Fibroblast of lung (primary cell): ENCODE measurements at regions not wholly inside any gene's neighbourhood (a gene's known extent, or its start where the extent isn't known, plus 50 kb on each side); places are given as distances from the start of the nearest gene placed in this dataset.

Experiments used
- DNase-seq, 2 donors: peaks; one replicate each; pipeline versions ENCODE4 v3.0.0 to v3.0.0-alpha.2; 2010; ENCODE audit warnings: low read depth in 2 of 2
- H2AFZ ChIP-seq: 2 replicates; pipeline ENCODE4 v1.5.1; 2012; ENCODE audit warnings: low read length, control low read depth, inconsistent platforms
- H3K27ac ChIP-seq: 2 replicates; pipeline ENCODE4 v1.5.1; 2011; ENCODE audit warnings: low read length, control low read depth; ENCODE audit not compliant: insufficient read depth
- H3K27me3 ChIP-seq: 2 replicates; pipeline ENCODE4 v1.5.1; 2011; ENCODE audit warnings: mild to moderate bottlenecking, low read length; ENCODE audit not compliant: control insufficient read depth, insufficient read depth
- H3K36me3 ChIP-seq: 2 replicates; pipeline ENCODE4 v1.5.1; 2011; ENCODE audit warnings: low read length; ENCODE audit not compliant: control insufficient read depth, insufficient read depth
- H3K4me1 ChIP-seq: 2 replicates; pipeline ENCODE4 v1.5.1; 2011; ENCODE audit warnings: low read length; ENCODE audit not compliant: control insufficient read depth, insufficient read depth; ENCODE audit errors: extremely low read depth
- H3K4me2 ChIP-seq: 2 replicates; pipeline ENCODE4 v1.5.1; 2011; ENCODE audit warnings: low read length, control low read depth; ENCODE audit not compliant: insufficient read depth; ENCODE audit errors: extremely low read depth
- H3K4me3 ChIP-seq, 4 experiments: fragments of 200-600 bp in 1 of 4; sonication (generic) in 1 of 4; replicated peaks in 1 of 4; 2 replicates each; pipeline ENCODE4 v1.5.1; 2011 to 2016; ENCODE audit warnings: low read length in 4 of 4, low read depth in 3 of 4, mild to moderate bottlenecking in 3 of 4, control low read depth in 2 of 4, inconsistent platforms in 1 of 4, mixed read lengths in 1 of 4; ENCODE audit not compliant: insufficient read depth in 1 of 4; ENCODE audit errors: control extremely low read depth in 1 of 4
- H3K79me2 ChIP-seq: 2 replicates; pipeline ENCODE4 v1.5.1; 2012; ENCODE audit warnings: mild to moderate bottlenecking, low read length, inconsistent platforms; ENCODE audit not compliant: control insufficient read depth, insufficient read depth
- H3K9ac ChIP-seq: 2 replicates; pipeline ENCODE4 v1.5.1; 2011; ENCODE audit warnings: mild to moderate bottlenecking, low read length, control low read depth; ENCODE audit not compliant: insufficient read depth
- H3K9me3 ChIP-seq: 2 replicates; pipeline ENCODE4 v1.5.1; 2012; ENCODE audit warnings: low read depth, low read length; ENCODE audit not compliant: control insufficient read depth, insufficient read depth
- H4K20me1 ChIP-seq: 2 replicates; pipeline ENCODE4 v1.5.1; 2011; ENCODE audit warnings: low read length; ENCODE audit not compliant: control insufficient read depth, insufficient read depth; ENCODE audit errors: extremely low read depth
- EZH2 ChIP-seq: IDR thresholded peaks from 2 replicates; pipeline ENCODE4 v1.5.1; 2012; ENCODE audit warnings: low read length, control low read depth, mild to moderate bottlenecking; ENCODE audit errors: missing control alignments
- TF ChIP-seq, protein P1 (sequence below), 2 donors: IDR thresholded peaks in 1 of 2; conservative IDR thresholded peaks in 1 of 2; 1 replicate in 1 of 2; 2 replicates in 1 of 2; pipeline ENCODE4 v1.5.1; 2011 to 2012; ENCODE audit warnings: low read length in 2 of 2, control low read depth in 1 of 2, inconsistent platforms in 1 of 2, low read depth in 1 of 2, mild to moderate bottlenecking in 1 of 2

DNA sequence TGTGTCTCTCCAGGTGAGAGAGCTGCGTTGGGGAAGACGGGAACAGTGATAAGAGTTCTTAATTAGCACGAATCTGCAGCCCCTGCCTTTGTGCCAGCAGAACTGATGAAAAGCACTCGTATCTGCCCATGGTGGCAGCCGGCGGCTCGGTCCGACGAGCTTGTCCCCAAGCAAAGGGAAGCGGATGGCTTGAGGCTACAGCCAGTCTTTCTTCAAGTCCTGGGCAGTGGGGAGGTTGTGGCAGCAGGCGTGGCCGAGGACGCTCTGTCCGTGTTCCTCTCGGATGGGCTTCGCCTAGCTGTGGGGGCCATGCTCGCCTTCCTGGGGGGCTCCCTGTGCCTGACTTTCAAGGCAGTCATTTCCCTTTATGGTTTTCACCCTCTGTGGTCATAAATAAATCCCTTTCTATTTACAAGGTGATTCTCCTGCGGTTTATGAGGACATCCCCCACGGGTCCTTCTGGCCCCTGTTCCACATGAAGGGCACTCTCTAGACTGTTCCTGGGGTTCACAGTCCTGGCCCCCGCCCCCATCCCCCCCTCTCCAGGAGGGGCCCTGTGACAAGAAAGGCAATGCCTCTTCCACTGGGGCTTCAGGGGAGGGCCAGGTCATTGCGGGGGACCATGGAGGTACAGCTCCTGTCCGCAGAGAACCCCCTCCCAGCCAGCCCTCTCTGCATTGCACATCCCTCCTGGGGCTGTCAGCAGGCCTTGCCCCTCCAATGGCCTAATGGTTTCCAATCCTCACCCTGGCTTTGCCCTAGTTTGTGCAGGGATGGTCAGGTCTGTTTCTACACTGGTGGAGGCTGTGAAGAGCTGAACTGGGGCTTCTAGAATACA, 1212.3 kb downstream of the BRD1 start:
- Histone ChIP-seq H3K27me3 (no peaks in the 10 kb centered on the region), H3K4me1 (no peaks in the 10 kb centered on the region), H4K20me1 (no peaks in the 10 kb centered on the region), H3K9ac (no peak overlapping the region), H3K4me2 (no peak overlapping the region), H3K36me3 (no peaks in the 10 kb centered on the region), H3K4me3 (no peak overlapping the region), H3K9me3 (no peaks in the 10 kb centered on the region), H3K79me2 (no peaks in the 10 kb centered on the region), H2AFZ (no peak overlapping the region), H3K27ac (no peak overlapping the region)
- TF ChIP-seq, protein P1, sequence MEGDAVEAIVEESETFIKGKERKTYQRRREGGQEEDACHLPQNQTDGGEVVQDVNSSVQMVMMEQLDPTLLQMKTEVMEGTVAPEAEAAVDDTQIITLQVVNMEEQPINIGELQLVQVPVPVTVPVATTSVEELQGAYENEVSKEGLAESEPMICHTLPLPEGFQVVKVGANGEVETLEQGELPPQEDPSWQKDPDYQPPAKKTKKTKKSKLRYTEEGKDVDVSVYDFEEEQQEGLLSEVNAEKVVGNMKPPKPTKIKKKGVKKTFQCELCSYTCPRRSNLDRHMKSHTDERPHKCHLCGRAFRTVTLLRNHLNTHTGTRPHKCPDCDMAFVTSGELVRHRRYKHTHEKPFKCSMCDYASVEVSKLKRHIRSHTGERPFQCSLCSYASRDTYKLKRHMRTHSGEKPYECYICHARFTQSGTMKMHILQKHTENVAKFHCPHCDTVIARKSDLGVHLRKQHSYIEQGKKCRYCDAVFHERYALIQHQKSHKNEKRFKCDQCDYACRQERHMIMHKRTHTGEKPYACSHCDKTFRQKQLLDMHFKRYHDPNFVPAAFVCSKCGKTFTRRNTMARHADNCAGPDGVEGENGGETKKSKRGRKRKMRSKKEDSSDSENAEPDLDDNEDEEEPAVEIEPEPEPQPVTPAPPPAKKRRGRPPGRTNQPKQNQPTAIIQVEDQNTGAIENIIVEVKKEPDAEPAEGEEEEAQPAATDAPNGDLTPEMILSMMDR (conservative IDR thresholded peaks at IDR 0.05 in 1 of 2, IDR thresholded peaks at IDR 0.05 in 1 of 2; ENCODE audit: low read depth in 1 of 2, low read length in 2 of 2) = no peak
- TF ChIP-seq EZH2 = no peak
- DNase-seq = no peak

DNA sequence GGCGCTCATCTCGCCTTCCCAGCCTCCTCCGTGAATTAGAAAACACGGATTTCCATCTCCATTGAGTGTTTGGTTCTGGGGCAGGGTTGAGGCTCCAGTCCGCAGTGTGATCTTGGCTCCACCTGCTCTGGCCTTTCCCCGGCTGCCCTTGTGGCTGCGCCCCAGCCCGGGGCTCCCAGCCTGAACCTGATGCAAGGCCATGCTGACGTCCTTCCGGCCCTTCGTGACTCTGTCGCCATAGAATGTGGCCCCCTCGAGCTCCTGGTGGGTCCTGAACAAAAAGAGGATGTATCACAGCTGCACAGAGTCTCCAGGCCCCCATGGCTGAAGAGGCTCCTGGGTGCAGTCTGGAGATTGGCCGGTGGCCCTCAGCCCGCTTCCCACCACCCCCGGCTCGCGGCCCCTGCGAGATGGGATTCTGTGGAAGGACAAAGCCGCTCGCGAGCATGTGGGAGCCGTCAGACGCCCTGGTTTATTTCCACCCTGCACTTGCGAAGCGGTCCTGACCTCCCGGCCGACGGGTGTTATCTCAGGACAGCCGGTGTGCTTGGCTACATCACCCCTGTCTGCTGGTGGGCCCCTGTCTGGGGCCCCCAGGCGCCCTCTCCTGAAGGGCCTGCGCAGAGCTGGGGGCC, 1214.0 kb downstream of the BRD1 start:
- Histone ChIP-seq H3K4me1 (no peaks in the 10 kb centered on the region), H3K79me2 (no peaks in the 10 kb centered on the region), H3K4me3 (no peak overlapping the region), H2AFZ (no peak overlapping the region), H3K27ac (no peak overlapping the region), H3K36me3 (no peaks in the 10 kb centered on the region), H3K9me3 (no peaks in the 10 kb centered on the region), H4K20me1 (no peaks in the 10 kb centered on the region), H3K27me3 (no peaks in the 10 kb centered on the region), H3K9ac (no peak overlapping the region), H3K4me2 (no peak overlapping the region)
- DNase-seq = no peak
- TF ChIP-seq EZH2 = no peak
- TF ChIP-seq, protein P1 (conservative IDR thresholded peaks at IDR 0.05 in 1 of 2, IDR thresholded peaks at IDR 0.05 in 1 of 2; ENCODE audit: low read depth in 1 of 2, low read length in 2 of 2) = no peak

DNA sequence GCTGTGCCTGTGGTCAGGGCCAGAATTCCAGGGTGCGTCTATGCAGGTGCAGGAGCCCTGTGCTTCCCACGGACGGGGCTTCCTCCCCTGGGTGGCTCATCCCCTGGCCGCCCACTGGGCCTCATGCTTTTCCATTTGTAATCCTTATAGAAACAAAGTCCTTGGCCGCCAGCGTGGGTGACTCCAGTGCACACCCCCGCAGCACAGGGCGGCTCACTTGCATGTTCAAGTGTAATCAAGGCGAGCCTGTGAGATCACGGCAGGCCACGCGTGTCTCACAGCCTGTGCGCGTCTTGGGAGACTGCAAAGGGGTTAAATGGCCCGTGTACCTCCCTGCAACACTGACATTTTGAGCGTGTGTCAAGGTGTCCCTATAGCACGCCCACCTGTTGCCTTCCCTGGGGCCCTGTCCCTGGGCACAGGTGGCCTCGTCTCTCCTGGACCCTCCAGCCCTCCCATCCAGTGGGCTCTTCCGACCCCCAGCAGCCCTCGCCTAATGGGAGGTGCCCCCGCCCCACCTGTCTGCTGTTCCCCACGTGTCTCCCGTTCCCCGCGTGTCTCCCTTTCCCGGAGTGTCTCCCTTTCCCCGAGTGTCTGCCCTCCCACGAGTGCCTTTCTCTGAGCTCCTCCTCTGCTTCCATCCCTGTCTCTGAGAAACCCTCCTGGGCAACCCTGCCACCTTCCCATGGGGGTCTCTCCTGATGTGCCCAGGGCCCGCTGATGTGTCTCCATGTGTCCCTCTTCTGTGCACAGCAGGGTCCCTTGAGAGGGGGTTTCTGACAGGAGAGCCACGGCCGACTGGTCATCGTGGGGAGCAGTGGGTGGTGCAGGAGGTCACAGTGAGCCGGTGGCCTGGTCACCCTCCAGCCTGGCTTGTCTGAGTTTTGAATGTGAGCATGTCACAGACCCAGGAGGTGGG, 1215.3 kb downstream of the BRD1 start:
- no peak overlapping the region for H3K4me3 ChIP-seq
- H3K4me1 ChIP-seq = no peaks in the 10 kb centered on the region
- H3K4me2 ChIP-seq = no peak overlapping the region
- H3K27ac ChIP-seq = no peak overlapping the region
- H3K9me3 ChIP-seq = no peaks in the 10 kb centered on the region
- no peak overlapping the region for H3K9ac ChIP-seq
- no peaks in the 10 kb centered on the region for H4K20me1 ChIP-seq
- TF ChIP-seq EZH2 = no peak
- TF ChIP-seq, protein P1 (conservative IDR thresholded peaks at IDR 0.05 in 1 of 2, IDR thresholded peaks at IDR 0.05 in 1 of 2; ENCODE audit: low read depth in 1 of 2, low read length in 2 of 2) = no peak
- H3K79me2 ChIP-seq = no peaks in the 10 kb centered on the region
- no peaks in the 10 kb centered on the region for H3K36me3 ChIP-seq
- H2AFZ ChIP-seq = no peak overlapping the region
- no peak for DNase-seq
- H3K27me3 ChIP-seq = no peaks in the 10 kb centered on the region
